ENCODE measurements at regions not wholly inside any gene's neighbourhood (a gene's known extent, or its start where the extent isn't known, plus 50 kb on each side); places are given as distances from the start of the nearest gene placed in this dataset.

- H4K20me1 ChIP-seq (ENCODE audit: control insufficient read depth, insufficient read depth, insufficient read length) = no peaks in the 10 kb centered on the region
Observed at GRCh38 chr6:14278006-14278405, 160.4 kb downstream of the CD83 start.

More at GRCh38 chr6:14278006-14278405, 160.4 kb downstream of the CD83 start:
- Histone ChIP-seq H3K18ac (ENCODE audit: insufficient read length, low read depth, low read length) (no peak overlapping the region), H3K4me2 (ENCODE audit: insufficient read depth, insufficient read length, low read length) (no peak overlapping the region), H3K27ac (ENCODE audit: insufficient read length, low read depth, low read length) (no peak overlapping the region), H3K79me1 (ENCODE audit: insufficient read depth, low read depth, low read length, poor library complexity, severe bottlenecking) (no peaks in the 10 kb centered on the region), H3K4ac (ENCODE audit: low read depth, low read length) (no peak overlapping the region), H2BK15ac (ENCODE audit: low read depth, low read length) (no peak overlapping the region), H2BK20ac (ENCODE audit: low read depth, low read length, poor library complexity, severe bottlenecking) (no peak overlapping the region), H2BK120ac (ENCODE audit: low read depth, low read length, poor library complexity, severe bottlenecking) (no peak overlapping the region), H3K79me2 (ENCODE audit: insufficient read depth, low read length) (no peaks in the 10 kb centered on the region), H3K23me2 (ENCODE audit: insufficient read length, low read depth, low read length, poor library complexity, severe bottlenecking) (no peaks in the 10 kb centered on the region), H2BK12ac (ENCODE audit: insufficient read length, low read depth, low read length) (no peak overlapping the region), H3K56ac (ENCODE audit: insufficient read length, low read depth, low read length) (no peak overlapping the region), H4K91ac (ENCODE audit: insufficient read length, low read depth, low read length) (no peak overlapping the region), H3K23ac (ENCODE audit: insufficient read length, low read depth, low read length) (no peak overlapping the region), H2BK5ac (ENCODE audit: insufficient read length, low read length) (no peak overlapping the region), H3K14ac (ENCODE audit: insufficient read depth, low read length) (no peak overlapping the region), H2AK5ac (ENCODE audit: insufficient read length, low read length) (no peak overlapping the region), H3K9me3 (ENCODE audit: control insufficient read depth, low read depth, low read length) (no peaks in the 10 kb centered on the region), H2AFZ (ENCODE audit: low read length) (no peak overlapping the region), H4K5ac (ENCODE audit: insufficient read length, low read depth, low read length) (no peak overlapping the region), H3T11ph (ENCODE audit: low read length) (no peak overlapping the region), H3K4me1 (ENCODE audit: insufficient read depth, low read length) (peaks cover 2% of the 10 kb centered on the region; the same call in 1 of the 2 replicates), H3K27me3 (ENCODE audit: insufficient read depth, low read length) (no peaks in the 10 kb centered on the region; the same call in 1 of the 2 replicates), H4K8ac (replicated peaks; ENCODE audit: insufficient read length, low read depth, low read length) (no peak overlapping the region), H3K9ac (ENCODE audit: extremely low read depth, insufficient read length, low read length) (no peak overlapping the region)
- no peak for TF ChIP-seq CTCF (conservative IDR thresholded peaks at IDR 0.05)
- peaks cover 20 to 60% of the 10 kb centered on the region in 2 experiments for H3K4me1 Mint-ChIP-seq
- no peak overlapping the region for H3K27ac Mint-ChIP-seq
- H3K9me3 Mint-ChIP-seq = no peaks in the 10 kb centered on the region; a peak in 2 of 5 replicates
- H3K27me3 Mint-ChIP-seq (ENCODE audit: low read depth) = peaks cover 53% of the 10 kb centered on the region
- WGBS (ENCODE audit: extremely low coverage, insufficient read length, low lambda C conversion rate) = no CpG with 5 or more reads among the region's 5 CpGs
- no peak overlapping the region for H3K4me3 Mint-ChIP-seq
- H3K36me3 Mint-ChIP-seq (ENCODE audit: insufficient read depth in 1 of 3, low read depth in 3 of 3) = peaks cover 2 to 11% (median 4%) of the 10 kb centered on the region in 3 experiments; a peak in 4 of 7 replicates
- DNase-seq = peak; percentile 20
